H1 (cell line): ENCODE measurements at regions not wholly inside any gene's neighbourhood (a gene's known extent, or its start where the extent isn't known, plus 50 kb on each side); places are given as distances from the start of the nearest gene placed in this dataset.

Source experiments
- JUND ChIP-seq: IDR thresholded peaks from 2 replicates; pipeline ENCODE4 v1.6.1; 2011; ENCODE audit warnings: mild to moderate bottlenecking, improper control_type of control experiment, low read length
- RFX5 ChIP-seq: IDR thresholded peaks from 2 replicates; pipeline ENCODE4 v1.6.1; 2011; ENCODE audit warnings: low read depth, low read length, improper control_type of control experiment, borderline replicate concordance
- TF ChIP-seq, protein P1 (sequence below): fragments of 300-600 bp; sonication (generic); IDR thresholded peaks from 2 replicates; pipeline ENCODE4 v1.7.1; 2012; ENCODE audit warnings: low read length, moderate library complexity, mild to moderate bottlenecking, inconsistent platforms; ENCODE audit not compliant: insufficient replicate concordance
- TF ChIP-seq, protein P2 (sequence below): IDR thresholded peaks from 2 replicates; pipeline ENCODE4 v1.6.1; 2012; ENCODE audit warnings: low read length, inconsistent platforms

DNA sequence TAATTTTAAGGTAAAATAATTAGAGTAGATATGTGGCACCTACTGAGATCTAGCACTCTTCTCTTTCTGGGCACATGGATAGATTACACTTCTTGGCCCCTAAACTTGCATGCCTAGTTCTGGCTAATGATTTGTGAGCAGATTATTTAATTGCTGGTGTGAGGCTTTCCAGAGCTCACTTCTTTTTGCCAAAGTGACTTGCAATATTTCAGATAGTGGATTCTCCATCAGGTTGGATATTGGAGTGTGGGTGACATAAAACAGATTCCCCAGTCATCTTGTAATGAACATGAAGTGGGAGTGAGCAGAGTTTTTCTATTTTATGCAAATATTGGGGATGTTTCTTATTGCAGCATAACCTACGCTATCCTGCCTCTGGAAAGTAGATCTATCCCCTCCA is 247.9 kb downstream of the KLF5 start:
- TF ChIP-seq, protein P1, sequence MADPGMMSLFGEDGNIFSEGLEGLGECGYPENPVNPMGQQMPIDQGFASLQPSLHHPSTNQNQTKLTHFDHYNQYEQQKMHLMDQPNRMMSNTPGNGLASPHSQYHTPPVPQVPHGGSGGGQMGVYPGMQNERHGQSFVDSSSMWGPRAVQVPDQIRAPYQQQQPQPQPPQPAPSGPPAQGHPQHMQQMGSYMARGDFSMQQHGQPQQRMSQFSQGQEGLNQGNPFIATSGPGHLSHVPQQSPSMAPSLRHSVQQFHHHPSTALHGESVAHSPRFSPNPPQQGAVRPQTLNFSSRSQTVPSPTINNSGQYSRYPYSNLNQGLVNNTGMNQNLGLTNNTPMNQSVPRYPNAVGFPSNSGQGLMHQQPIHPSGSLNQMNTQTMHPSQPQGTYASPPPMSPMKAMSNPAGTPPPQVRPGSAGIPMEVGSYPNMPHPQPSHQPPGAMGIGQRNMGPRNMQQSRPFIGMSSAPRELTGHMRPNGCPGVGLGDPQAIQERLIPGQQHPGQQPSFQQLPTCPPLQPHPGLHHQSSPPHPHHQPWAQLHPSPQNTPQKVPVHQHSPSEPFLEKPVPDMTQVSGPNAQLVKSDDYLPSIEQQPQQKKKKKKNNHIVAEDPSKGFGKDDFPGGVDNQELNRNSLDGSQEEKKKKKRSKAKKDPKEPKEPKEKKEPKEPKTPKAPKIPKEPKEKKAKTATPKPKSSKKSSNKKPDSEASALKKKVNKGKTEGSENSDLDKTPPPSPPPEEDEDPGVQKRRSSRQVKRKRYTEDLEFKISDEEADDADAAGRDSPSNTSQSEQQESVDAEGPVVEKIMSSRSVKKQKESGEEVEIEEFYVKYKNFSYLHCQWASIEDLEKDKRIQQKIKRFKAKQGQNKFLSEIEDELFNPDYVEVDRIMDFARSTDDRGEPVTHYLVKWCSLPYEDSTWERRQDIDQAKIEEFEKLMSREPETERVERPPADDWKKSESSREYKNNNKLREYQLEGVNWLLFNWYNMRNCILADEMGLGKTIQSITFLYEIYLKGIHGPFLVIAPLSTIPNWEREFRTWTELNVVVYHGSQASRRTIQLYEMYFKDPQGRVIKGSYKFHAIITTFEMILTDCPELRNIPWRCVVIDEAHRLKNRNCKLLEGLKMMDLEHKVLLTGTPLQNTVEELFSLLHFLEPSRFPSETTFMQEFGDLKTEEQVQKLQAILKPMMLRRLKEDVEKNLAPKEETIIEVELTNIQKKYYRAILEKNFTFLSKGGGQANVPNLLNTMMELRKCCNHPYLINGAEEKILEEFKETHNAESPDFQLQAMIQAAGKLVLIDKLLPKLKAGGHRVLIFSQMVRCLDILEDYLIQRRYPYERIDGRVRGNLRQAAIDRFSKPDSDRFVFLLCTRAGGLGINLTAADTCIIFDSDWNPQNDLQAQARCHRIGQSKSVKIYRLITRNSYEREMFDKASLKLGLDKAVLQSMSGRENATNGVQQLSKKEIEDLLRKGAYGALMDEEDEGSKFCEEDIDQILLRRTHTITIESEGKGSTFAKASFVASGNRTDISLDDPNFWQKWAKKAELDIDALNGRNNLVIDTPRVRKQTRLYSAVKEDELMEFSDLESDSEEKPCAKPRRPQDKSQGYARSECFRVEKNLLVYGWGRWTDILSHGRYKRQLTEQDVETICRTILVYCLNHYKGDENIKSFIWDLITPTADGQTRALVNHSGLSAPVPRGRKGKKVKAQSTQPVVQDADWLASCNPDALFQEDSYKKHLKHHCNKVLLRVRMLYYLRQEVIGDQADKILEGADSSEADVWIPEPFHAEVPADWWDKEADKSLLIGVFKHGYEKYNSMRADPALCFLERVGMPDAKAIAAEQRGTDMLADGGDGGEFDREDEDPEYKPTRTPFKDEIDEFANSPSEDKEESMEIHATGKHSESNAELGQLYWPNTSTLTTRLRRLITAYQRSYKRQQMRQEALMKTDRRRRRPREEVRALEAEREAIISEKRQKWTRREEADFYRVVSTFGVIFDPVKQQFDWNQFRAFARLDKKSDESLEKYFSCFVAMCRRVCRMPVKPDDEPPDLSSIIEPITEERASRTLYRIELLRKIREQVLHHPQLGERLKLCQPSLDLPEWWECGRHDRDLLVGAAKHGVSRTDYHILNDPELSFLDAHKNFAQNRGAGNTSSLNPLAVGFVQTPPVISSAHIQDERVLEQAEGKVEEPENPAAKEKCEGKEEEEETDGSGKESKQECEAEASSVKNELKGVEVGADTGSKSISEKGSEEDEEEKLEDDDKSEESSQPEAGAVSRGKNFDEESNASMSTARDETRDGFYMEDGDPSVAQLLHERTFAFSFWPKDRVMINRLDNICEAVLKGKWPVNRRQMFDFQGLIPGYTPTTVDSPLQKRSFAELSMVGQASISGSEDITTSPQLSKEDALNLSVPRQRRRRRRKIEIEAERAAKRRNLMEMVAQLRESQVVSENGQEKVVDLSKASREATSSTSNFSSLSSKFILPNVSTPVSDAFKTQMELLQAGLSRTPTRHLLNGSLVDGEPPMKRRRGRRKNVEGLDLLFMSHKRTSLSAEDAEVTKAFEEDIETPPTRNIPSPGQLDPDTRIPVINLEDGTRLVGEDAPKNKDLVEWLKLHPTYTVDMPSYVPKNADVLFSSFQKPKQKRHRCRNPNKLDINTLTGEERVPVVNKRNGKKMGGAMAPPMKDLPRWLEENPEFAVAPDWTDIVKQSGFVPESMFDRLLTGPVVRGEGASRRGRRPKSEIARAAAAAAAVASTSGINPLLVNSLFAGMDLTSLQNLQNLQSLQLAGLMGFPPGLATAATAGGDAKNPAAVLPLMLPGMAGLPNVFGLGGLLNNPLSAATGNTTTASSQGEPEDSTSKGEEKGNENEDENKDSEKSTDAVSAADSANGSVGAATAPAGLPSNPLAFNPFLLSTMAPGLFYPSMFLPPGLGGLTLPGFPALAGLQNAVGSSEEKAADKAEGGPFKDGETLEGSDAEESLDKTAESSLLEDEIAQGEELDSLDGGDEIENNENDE, result no peak
- TF ChIP-seq, protein P2, sequence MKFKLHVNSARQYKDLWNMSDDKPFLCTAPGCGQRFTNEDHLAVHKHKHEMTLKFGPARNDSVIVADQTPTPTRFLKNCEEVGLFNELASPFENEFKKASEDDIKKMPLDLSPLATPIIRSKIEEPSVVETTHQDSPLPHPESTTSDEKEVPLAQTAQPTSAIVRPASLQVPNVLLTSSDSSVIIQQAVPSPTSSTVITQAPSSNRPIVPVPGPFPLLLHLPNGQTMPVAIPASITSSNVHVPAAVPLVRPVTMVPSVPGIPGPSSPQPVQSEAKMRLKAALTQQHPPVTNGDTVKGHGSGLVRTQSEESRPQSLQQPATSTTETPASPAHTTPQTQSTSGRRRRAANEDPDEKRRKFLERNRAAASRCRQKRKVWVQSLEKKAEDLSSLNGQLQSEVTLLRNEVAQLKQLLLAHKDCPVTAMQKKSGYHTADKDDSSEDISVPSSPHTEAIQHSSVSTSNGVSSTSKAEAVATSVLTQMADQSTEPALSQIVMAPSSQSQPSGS, result no peak
- TF ChIP-seq RFX5, result no peak
- no peak for TF ChIP-seq JUND
